NCI-H2107 treated with DMSO at 0.1 percent for 48 hours (cell line): ENCODE measurements at regions not wholly inside any gene's neighbourhood (a gene's known extent, or its start where the extent isn't known, plus 50 kb on each side); places are given as distances from the start of the nearest gene placed in this dataset.

Source experiments
- DNase-seq: peaks from one replicate; lab custom pipeline; 2025; ENCODE audit not compliant: unreplicated experiment; lab: John Stamatoyannopoulos, UW

GRCh38 chr12:9258676-9259075 lies 50.5 kb upstream of the PZP start:
- DNase-seq: no peak
